HEK293T (cell line): ENCODE measurements at regions not wholly inside any gene's neighbourhood (a gene's known extent, or its start where the extent isn't known, plus 50 kb on each side); places are given as distances from the start of the nearest gene placed in this dataset.

ENCODE experiments used
- CTCF ChIA-PET: fragments of 350-600 bp; formaldehyde crosslinking; extraction: SDS; loops from one replicate; lab custom pipeline; 2021; ENCODE audit warnings: antibody characterized with exemption, inconsistent platforms; lab: Yijun Ruan, JAX
- POLR2A ChIA-PET: fragments of 350-600 bp; formaldehyde crosslinking; extraction: SDS; loops from one replicate; lab custom pipeline; 2020; ENCODE audit warnings: antibody characterized with exemption, inconsistent platforms; lab: Yijun Ruan, JAX
- DNase-seq: peaks from one replicate; pipeline ENCODE4 v3.0.0; 2012; ENCODE audit warnings: mixed read lengths; ENCODE audit errors: extremely low spot score
- ARNT ChIP-seq: fragments of 450-650 bp; IDR thresholded peaks from 2 replicates; pipeline ENCODE4 v1.6.1; 2017; ENCODE audit warnings: mild to moderate bottlenecking
- BHLHE40 ChIP-seq: fragments of 450-650 bp; IDR thresholded peaks from 2 replicates; pipeline ENCODE4 v1.6.1; 2016; ENCODE audit warnings: mild to moderate bottlenecking, moderate library complexity, borderline replicate concordance
- CTBP1 ChIP-seq: fragments of 450-650 bp; IDR thresholded peaks from 2 replicates; pipeline ENCODE4 v1.6.1; 2016; ENCODE audit warnings: borderline replicate concordance
- ELF4 ChIP-seq: fragments of 450-650 bp; IDR thresholded peaks from 2 replicates; pipeline ENCODE4 v1.6.1; 2017; ENCODE audit warnings: antibody characterized with exemption
- FOXA1 ChIP-seq: fragments of 450-650 bp; IDR thresholded peaks from 2 replicates; pipeline ENCODE4 v1.6.1; 2016; ENCODE audit warnings: mild to moderate bottlenecking
- FOXK2 ChIP-seq: fragments of 450-650 bp; IDR thresholded peaks from 2 replicates; pipeline ENCODE4 v1.6.1; 2016; ENCODE audit warnings: mild to moderate bottlenecking
- FOXM1 ChIP-seq: fragments of 450-650 bp; IDR thresholded peaks from 2 replicates; pipeline ENCODE4 v1.6.1; 2017; ENCODE audit warnings: mild to moderate bottlenecking, borderline replicate concordance
- HDGF ChIP-seq: fragments of 450-650 bp; IDR thresholded peaks from 2 replicates; pipeline ENCODE4 v1.6.1; 2017; ENCODE audit warnings: antibody characterized with exemption, borderline replicate concordance
- L3MBTL2 ChIP-seq: fragments of 450-650 bp; conservative IDR thresholded peaks from 2 replicates; pipeline ENCODE4 v1.6.1; 2016; ENCODE audit warnings: mild to moderate bottlenecking
- LEF1 ChIP-seq: fragments of 450-650 bp; IDR thresholded peaks from 2 replicates; pipeline ENCODE4 v1.6.1; 2017; ENCODE audit warnings: mild to moderate bottlenecking, borderline replicate concordance
- NFRKB ChIP-seq: fragments of 450-650 bp; IDR thresholded peaks from 2 replicates; pipeline ENCODE4 v1.6.1; 2016; ENCODE audit warnings: mild to moderate bottlenecking, moderate library complexity
- SP1 ChIP-seq: fragments of 450-650 bp; IDR thresholded peaks from 2 replicates; pipeline ENCODE4 v1.6.1; 2017
- SUZ12 ChIP-seq: fragments of 450-650 bp; IDR thresholded peaks from 2 replicates; pipeline ENCODE4 v1.6.1; 2016; ENCODE audit warnings: mild to moderate bottlenecking
- TARDBP ChIP-seq: fragments of 450-650 bp; IDR thresholded peaks from 2 replicates; pipeline ENCODE4 v1.6.1; 2016
- ZNF384 ChIP-seq: fragments of 450-650 bp; IDR thresholded peaks from 2 replicates; pipeline ENCODE4 v1.6.1; 2016
- TF ChIP-seq, protein P1 (sequence below): fragments of 450-650 bp; IDR thresholded peaks from 2 replicates; pipeline ENCODE4 v1.6.1; 2016

DNA sequence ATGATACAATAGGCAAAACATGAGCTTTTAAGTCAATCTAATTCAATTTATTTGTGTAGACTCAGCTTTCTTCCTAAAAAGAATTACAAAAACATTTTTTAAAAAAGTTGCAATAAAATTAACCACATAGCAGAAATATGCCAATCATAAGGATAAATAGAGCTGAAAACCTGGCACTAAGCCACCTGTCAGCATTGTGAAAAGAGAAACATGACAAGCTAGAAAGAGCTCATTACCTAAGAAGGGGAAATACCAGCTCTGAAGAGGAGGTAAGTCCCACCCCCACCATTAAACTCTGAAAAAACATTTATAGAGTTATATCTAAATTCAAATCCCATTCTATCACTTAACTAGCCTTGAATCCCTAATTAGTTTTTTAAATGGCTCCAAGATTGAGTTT, 372.9 kb downstream of the OSTF1 start:
- CTCF ChIA-PET: no interaction called here
- no peak for DNase-seq
- TF ChIP-seq ELF4: no peak
- TF ChIP-seq ARNT: no peak
- TF ChIP-seq L3MBTL2: no peak
- POLR2A ChIA-PET: no interaction called here

DNA sequence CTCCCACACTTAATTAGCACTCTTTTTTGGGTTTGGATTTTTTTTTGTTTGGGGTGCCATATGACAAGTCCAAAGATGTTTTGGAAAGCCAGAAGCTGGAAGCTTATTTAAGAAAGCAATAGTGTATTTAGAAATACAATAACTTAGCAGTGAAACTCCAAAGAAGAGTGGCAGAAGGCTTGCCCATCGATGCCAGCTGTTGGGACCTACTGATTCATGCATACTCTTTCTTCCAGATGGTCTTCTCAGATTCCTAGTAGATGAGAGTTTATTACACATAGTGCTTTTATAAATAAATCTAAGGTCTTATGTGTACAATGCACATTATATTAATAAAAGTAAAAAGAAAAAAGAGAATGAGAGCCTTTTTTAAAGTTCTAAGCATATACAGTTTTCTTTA, 374.6 kb downstream of the OSTF1 start:
- CTCF ChIA-PET: no interaction called here
- DNase-seq: no peak
- TF ChIP-seq NFRKB (no peak), BHLHE40 (no peak), ARNT (no peak), FOXK2 (no peak), FOXA1 (no peak), ELF4 (no peak), FOXM1 (no peak), L3MBTL2 (no peak), SUZ12 (no peak), TARDBP (no peak), HDGF (no peak), CTBP1 (no peak), LEF1 (no peak), SP1 (no peak), ZNF384 (no peak)
- TF ChIP-seq, protein P1, sequence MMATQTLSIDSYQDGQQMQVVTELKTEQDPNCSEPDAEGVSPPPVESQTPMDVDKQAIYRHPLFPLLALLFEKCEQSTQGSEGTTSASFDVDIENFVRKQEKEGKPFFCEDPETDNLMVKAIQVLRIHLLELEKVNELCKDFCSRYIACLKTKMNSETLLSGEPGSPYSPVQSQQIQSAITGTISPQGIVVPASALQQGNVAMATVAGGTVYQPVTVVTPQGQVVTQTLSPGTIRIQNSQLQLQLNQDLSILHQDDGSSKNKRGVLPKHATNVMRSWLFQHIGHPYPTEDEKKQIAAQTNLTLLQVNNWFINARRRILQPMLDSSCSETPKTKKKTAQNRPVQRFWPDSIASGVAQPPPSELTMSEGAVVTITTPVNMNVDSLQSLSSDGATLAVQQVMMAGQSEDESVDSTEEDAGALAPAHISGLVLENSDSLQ: no peak
- POLR2A ChIA-PET: no interaction called here

DNA sequence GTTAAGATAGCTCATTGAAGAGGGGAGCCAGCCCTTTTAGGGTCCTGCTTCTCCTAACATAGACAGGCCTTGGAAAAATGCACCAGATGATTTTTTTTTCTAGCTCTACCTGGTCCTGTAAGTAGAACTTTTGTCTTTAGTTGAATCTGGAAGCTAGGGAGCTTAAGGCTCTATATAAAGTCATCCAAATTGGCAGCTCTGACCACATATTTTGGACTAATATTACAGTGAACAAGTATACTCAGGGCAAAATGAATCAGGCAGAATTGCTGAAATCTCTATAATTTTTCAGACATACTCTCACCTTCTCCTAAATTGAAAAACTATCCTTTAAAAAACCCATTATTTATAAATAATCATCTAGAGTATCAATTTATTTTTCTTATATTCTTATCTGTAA, 375.6 kb downstream of the OSTF1 start:
- ChIA-PET POLR2A (no interaction called here), CTCF (no interaction called here)
- TF ChIP-seq FOXK2 (no peak), LEF1 (no peak), TARDBP (no peak), NFRKB (no peak), SP1 (no peak), ZNF384 (no peak), HDGF (no peak), CTBP1 (no peak), FOXA1 (no peak), L3MBTL2 (no peak), ARNT (no peak), ELF4 (no peak), FOXM1 (no peak), SUZ12 (no peak), BHLHE40 (no peak)
- TF ChIP-seq, protein P1: no peak
- DNase-seq: no peak

- ChIA-PET POLR2A (no interaction called here), CTCF (no interaction called here)
These were observed 376.4 kb downstream of the OSTF1 start for GRCh38 chr9:75464726-75465125.

GRCh38 chr9:75467142-75467541, 378.8 kb downstream of the OSTF1 start:
- TF ChIP-seq ELF4 (no peak), CTBP1 (no peak), FOXM1 (no peak), TARDBP (no peak), ARNT (no peak), SUZ12 (no peak), BHLHE40 (no peak), L3MBTL2 (no peak), NFRKB (no peak)
- TF ChIP-seq, protein P1: no peak
- POLR2A ChIA-PET: no interaction called here
- DNase-seq: no peak
- CTCF ChIA-PET: no interaction called here

More at GRCh38 chr9:75464726-75465125, 376.4 kb downstream of the OSTF1 start:
- DNase-seq: no peak
- no peak for TF ChIP-seq LEF1
- TF ChIP-seq ARNT: no peak
- no peak for TF ChIP-seq ELF4
- TF ChIP-seq HDGF: no peak
- no peak for TF ChIP-seq FOXK2
- no peak for TF ChIP-seq CTBP1
- no peak for TF ChIP-seq FOXM1

- POLR2A ChIA-PET: no interaction called here
- CTCF ChIA-PET: no interaction called here
- DNase-seq: no peak
- TF ChIP-seq TARDBP (no peak), ARNT (no peak), BHLHE40 (no peak), LEF1 (no peak)
- TF ChIP-seq, protein P1: no peak
These were observed 383.3 kb downstream of the OSTF1 start for GRCh38 chr9:75471549-75472114.
